Muscle of arm (tissue), 1 donor: ENCODE measurements at regions not wholly inside any gene's neighbourhood (a gene's known extent, or its start where the extent isn't known, plus 50 kb on each side); places are given as distances from the start of the nearest gene placed in this dataset.

Experiments used
- DNase-seq: peaks from one replicate; pipeline ENCODE4 v3.0.0-alpha.2; 2013

GRCh38 chr5:103918668-103919367 lies 356.2 kb upstream of the NUDT12 start:
- peak; percentile 28 for DNase-seq

- no peak for DNase-seq
These were observed 352.5 kb upstream of the NUDT12 start for GRCh38 chr5:103915081-103915480.

GRCh38 chr5:103910786-103911185 lies 348.2 kb upstream of the NUDT12 start:
- no peak for DNase-seq

GRCh38 chr5:103910011-103910410 lies 347.4 kb upstream of the NUDT12 start:
- peak; percentile 21 for DNase-seq

GRCh38 chr5:103909391-103909790 lies 346.8 kb upstream of the NUDT12 start:
- DNase-seq, result peak; percentile 78

GRCh38 chr5:103908336-103909080 lies 345.9 kb upstream of the NUDT12 start:
- peak; percentile 52 for DNase-seq

GRCh38 chr5:103907001-103907400 lies 344.4 kb upstream of the NUDT12 start:
- DNase-seq, result no peak

- DNase-seq, result no peak
These were observed 342.1 kb upstream of the NUDT12 start for GRCh38 chr5:103904651-103905050.

- DNase-seq, result no peak
These were observed 340.3 kb upstream of the NUDT12 start for GRCh38 chr5:103902893-103903292.

GRCh38 chr5:103901885-103902284 lies 339.3 kb upstream of the NUDT12 start:
- no peak for DNase-seq

GRCh38 chr5:103896593-103896992 lies 334.0 kb upstream of the NUDT12 start:
- DNase-seq, result no peak

GRCh38 chr5:103895738-103896137 lies 333.1 kb upstream of the NUDT12 start:
- DNase-seq, result no peak

GRCh38 chr5:103894882-103895281 lies 332.3 kb upstream of the NUDT12 start:
- DNase-seq, result no peak

GRCh38 chr5:103891151-103891550 lies 328.6 kb upstream of the NUDT12 start:
- DNase-seq, result no peak

GRCh38 chr5:103890313-103890712 lies 327.7 kb upstream of the NUDT12 start:
- no peak for DNase-seq

- DNase-seq, result no peak
These were observed 327.1 kb upstream of the NUDT12 start for GRCh38 chr5:103889500-103890209.

GRCh38 chr5:103886826-103887225 lies 324.2 kb upstream of the NUDT12 start:
- no peak for DNase-seq

- no peak for DNase-seq
These were observed 320.6 kb upstream of the NUDT12 start for GRCh38 chr5:103883143-103883542.

- DNase-seq, result no peak
These were observed 319.0 kb upstream of the NUDT12 start for GRCh38 chr5:103881560-103881959.

- no peak for DNase-seq
These were observed 305.4 kb upstream of the NUDT12 start for GRCh38 chr5:103867857-103868598.

- DNase-seq, result no peak
These were observed 303.6 kb upstream of the NUDT12 start for GRCh38 chr5:103866169-103866568.

- no peak for DNase-seq
These were observed 299.8 kb upstream of the NUDT12 start for GRCh38 chr5:103862398-103862797.
